H4 (cell line): ENCODE measurements at regions not wholly inside any gene's neighbourhood (a gene's known extent, or its start where the extent isn't known, plus 50 kb on each side); places are given as distances from the start of the nearest gene placed in this dataset.

ENCODE experiments used
- DNase-seq: peaks from one replicate; pipeline ENCODE4 v3.0.0-alpha.2; 2015; ENCODE audit warnings: low spot score

DNA sequence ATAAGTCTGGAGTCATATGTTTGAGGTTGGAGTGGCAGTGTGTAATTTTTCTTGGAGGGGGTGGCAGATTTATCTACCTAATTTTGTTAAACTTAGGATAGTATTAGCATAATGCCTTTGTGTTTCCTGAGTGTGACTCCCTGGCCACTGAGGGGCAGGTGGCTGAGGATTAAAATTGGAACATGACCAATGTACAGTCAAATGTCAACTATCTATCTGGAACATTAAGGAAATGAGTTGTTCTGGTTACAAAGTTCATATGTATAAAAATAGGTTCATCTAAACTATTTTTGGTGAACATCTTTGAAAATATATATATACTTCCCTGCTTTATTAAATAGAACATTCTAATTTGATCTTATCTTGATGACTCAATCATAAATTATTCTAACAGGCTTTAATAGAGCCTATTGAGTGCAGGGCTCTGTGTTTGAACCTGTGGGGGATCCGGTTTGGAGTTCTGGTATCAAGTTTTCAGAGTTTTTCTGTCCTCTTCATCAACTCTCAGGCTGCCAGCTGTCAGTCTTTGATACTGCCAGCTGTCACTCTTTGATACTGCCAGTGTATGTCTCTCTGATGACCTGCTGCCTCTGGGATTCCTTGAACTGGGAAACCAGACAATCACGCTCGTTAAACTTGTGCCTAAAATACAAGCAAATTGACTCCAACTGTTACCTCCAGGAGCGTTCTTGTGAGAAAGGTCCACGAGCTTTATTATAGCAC is 309.6 kb downstream of the METTL15 start:
- no peak for DNase-seq

DNA sequence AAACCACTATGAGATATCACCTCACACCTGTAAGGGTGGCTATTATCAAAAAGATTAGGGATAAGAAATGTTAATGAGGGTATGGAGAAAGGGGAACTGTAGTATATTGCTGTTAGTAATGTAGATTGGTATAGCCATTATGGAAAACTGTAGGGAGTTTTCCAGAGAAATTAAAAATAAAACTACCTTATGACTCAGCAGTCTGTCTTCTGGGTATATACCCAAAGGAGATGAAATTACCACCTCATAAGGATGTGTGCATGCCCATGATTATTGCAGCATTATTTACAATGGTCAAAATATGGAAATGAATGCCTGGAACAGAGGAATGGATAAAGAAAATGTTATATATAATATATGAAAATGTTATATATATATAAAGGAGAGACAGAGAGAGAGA is 303.8 kb downstream of the METTL15 start:
- no peak for DNase-seq

DNA sequence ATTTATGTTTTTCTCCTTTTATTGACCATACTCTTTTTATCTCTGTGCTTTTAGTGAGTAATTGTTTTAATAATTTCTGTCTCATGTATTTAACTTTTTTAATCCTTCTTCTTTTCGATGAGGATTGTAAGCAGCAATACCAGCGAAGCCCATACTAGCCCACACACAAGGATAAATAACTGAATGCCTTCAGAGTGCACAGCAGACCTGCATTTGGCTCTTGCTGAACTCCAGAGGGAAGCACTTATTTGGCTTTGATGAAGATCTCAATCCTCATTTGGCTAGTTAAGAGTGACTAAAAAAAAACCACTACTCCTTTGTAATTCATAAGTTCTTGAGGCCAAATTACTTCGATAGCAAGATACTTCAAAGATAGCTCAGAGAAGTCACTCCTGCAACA is 293.3 kb downstream of the METTL15 start:
- no peak for DNase-seq

- DNase-seq, result peak; percentile 42
Measured at GRCh38 chr11:28400331-28401100, 292.3 kb downstream of the METTL15 start.

DNA sequence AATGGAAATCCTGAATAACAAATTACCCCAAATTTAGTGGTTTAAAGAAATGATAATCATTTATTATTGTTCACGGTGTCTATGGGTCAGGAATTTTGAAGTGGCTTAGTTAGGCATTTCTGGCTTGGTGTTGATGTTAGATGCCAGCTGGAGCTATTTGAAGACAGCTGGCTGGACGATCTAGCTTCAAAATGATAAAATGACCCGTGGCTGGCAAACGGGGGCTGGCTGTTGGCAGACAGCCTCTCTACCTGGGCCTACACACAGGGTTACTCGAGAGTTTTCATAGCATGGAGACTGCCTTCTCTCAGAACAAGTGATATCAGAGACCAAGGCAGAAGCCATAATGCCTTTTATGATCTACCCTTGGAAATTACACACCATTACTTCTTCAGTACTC is 285.2 kb downstream of the METTL15 start:
- no peak for DNase-seq

DNA sequence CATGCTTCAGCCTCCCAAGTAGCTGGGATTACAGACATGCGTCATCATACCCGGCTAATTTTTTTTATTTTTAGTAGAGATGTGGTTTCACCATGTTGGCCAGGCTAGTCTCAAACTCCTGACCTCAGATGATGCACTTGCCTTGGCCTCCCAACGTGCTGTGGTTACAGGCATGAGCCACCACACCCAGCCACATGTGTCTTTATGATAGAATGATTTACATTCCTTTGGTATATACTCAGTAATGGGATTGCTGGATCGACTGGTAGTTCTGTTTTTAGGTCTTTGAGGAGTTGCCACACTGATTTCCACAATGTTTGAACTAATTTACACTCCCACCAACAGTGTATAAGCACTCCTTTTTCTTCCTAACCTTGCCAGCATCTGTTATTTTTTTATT is 276.2 kb downstream of the METTL15 start:
- peak; percentile 98 for DNase-seq

GRCh38 chr11:28383456-28383855 is 275.3 kb downstream of the METTL15 start:
- no peak for DNase-seq
